Fibroblast of the aortic adventitia (primary cell): ENCODE measurements at regions not wholly inside any gene's neighbourhood (a gene's known extent, or its start where the extent isn't known, plus 50 kb on each side); places are given as distances from the start of the nearest gene placed in this dataset.

Source experiments
- DNase-seq: peaks from one replicate; pipeline ENCODE4 v3.0.0-alpha.2; 2010; ENCODE audit warnings: low read depth
- H3K4me3 ChIP-seq: 2 replicates; pipeline ENCODE4 v1.5.1; 2011; ENCODE audit warnings: low read depth, mild to moderate bottlenecking, control low read depth, low read length, moderate library complexity
- TF ChIP-seq, protein P1 (sequence below): IDR thresholded peaks from 2 replicates; pipeline ENCODE4 v1.5.1; 2011; ENCODE audit warnings: mild to moderate bottlenecking, low read length, control low read depth, inconsistent platforms; ENCODE audit not compliant: insufficient read depth

DNA sequence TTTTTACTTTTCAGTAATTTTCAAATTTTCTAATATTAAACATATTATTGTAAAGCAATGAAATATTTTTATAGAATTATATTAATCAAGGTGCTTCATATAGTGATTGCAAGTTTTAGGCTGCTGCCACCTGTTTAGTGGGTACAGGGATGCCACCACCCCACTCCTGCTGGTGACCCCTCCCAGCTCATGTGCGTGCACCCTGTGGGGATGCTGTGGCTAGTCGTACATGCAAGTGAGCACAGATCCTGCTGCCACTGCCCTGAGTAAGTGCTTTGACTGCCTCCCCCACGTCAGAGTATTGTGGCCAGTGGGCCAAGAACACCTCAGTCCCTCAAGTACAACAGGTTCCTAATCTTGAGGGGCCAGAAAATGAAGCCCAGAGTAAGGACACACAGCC lies 320.1 kb upstream of the DDI1 start:
- no peak overlapping the region for H3K4me3 ChIP-seq
- no peak for DNase-seq
- TF ChIP-seq, protein P1, sequence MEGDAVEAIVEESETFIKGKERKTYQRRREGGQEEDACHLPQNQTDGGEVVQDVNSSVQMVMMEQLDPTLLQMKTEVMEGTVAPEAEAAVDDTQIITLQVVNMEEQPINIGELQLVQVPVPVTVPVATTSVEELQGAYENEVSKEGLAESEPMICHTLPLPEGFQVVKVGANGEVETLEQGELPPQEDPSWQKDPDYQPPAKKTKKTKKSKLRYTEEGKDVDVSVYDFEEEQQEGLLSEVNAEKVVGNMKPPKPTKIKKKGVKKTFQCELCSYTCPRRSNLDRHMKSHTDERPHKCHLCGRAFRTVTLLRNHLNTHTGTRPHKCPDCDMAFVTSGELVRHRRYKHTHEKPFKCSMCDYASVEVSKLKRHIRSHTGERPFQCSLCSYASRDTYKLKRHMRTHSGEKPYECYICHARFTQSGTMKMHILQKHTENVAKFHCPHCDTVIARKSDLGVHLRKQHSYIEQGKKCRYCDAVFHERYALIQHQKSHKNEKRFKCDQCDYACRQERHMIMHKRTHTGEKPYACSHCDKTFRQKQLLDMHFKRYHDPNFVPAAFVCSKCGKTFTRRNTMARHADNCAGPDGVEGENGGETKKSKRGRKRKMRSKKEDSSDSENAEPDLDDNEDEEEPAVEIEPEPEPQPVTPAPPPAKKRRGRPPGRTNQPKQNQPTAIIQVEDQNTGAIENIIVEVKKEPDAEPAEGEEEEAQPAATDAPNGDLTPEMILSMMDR, result no peak

DNA sequence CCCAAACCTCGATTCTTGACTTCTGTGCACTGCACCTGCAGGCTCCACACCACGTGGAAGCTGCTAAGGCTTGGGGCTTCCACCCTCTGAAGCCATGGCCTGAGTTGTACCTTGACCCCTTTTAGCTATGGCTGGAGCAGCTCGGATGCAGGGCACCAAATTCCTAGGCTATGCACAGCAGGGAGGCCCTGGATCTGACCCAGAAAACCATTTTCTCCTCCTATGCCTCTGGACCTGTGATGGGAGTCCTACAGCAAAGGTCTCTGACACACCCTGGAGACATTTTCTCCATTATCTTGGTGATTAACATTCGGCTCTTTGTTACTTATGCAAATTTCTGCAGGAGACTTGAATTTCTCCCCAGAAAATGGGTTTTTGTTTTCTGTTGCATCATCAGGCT lies 309.2 kb upstream of the DDI1 start:
- H3K4me3 ChIP-seq, result no peak overlapping the region
- no peak for DNase-seq
- TF ChIP-seq, protein P1, result no peak

DNA sequence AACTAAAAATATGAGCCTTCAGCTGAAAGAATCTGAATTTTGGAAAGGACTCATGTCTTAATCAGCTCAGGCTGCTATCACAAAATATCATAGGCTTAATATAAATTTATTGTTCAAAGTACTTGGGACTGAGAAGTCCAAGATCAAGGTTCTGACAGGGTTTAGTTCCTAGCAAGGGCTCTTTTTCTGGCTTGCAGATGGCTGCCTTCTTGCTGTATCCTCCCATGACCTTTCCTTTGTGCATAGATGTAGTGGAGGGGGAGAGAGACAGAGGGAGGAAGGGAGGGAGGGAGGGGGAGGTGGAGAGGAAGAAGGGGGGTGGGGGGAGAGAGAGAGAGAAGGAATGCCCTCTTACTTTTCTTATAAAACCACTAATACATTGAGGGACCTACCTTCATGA lies 306.8 kb upstream of the DDI1 start:
- H3K4me3 ChIP-seq, result no peak overlapping the region
- TF ChIP-seq, protein P1, result no peak
- DNase-seq, result peak; percentile 59

DNA sequence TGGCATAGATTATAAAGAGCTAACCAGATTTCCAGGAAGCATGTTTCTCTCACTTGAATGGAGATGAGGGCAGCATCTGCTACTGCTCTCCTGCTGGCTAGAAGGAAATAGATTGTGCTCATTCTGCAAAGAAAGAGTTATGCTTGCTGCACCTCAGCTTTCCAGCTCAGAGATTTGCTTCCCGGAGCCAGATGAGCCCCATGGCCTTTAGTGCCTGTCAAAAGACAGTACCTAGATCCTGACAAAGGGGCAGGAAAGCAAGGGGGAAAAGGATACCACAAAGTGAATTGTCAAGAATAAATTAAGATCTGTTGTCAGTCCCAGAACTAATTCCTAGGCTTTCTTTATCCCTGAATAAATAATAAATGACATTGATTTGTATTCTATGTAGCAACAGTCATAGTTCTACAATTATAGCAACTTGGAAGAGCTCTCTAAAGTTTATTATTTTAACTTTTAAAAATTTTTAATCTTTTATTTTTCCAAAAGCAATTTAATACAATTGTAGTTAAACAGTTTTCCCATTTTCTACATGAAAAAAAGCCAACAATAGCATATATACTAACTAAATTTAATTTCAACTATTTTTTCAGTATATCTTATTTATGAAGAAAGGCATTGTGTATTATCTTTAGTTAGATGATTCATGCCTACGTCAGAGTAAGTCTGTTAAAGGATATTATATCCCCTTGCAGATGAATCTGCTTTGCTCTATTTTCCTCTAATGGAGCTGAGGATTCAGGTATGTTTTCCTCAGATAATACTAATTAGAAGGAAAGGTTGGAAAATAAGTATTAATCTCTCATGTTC lies 306.1 kb upstream of the DDI1 start:
- peak; percentile 84 for DNase-seq
- H3K4me3 ChIP-seq, result no peak overlapping the region
- TF ChIP-seq, protein P1, result no peak

DNA sequence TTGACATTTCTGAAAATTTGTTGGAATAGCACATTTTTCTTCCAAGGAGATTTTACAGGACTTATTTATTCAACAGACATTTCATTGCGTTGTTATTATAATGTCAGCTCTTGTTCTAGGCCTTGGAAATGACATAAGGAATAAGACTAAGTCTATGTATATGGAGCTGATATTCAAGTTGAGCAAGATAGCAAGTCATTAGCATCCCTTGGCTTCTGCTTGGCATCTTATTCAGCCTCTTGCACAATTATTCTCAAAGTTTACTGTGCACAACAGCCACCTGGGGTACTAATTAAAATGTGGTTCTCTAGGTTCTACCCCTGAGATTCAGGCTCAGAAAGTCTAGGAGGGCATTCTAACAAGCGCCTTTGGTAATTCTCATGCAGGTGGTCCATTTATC lies 304.8 kb upstream of the DDI1 start:
- no peak overlapping the region for H3K4me3 ChIP-seq
- DNase-seq, result no peak
- TF ChIP-seq, protein P1, result no peak

DNA sequence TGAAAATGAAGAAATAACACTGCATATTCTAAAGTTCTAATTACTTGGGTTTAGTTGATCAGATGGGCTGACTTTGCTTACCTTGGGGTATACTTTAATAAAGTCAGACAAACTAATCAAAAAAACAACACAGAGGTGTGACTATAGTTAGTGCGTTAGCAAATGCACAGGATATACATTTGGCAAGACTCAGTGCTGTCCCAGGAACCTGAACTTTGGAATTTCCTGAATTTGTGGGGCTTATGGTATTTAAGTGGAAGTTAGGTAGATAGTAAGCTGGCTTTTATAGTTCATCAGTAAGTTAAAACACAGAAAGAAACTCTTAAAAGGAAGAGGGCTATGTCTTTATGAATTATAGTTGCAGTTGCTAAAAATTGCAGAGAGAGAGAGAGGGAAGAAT lies 302.6 kb upstream of the DDI1 start:
- DNase-seq, result no peak
- no peak overlapping the region for H3K4me3 ChIP-seq
- TF ChIP-seq, protein P1, result no peak
